Ectodermal cell (in vitro differentiated cells): ENCODE measurements at regions not wholly inside any gene's neighbourhood (a gene's known extent, or its start where the extent isn't known, plus 50 kb on each side); places are given as distances from the start of the nearest gene placed in this dataset.

Experiments
- H3K27ac ChIP-seq: 2 replicates; pipeline ENCODE4 v1.7.0; 2013; ENCODE audit warnings: mild to moderate bottlenecking, low read depth, low read length; ENCODE audit not compliant: insufficient read depth, poor library complexity, severe bottlenecking
- H3K27me3 ChIP-seq: 2 replicates; pipeline ENCODE4 v1.7.0; 2013; ENCODE audit warnings: mild to moderate bottlenecking, low read length; ENCODE audit not compliant: insufficient read depth, control insufficient read depth, poor library complexity, severe bottlenecking
- H3K36me3 ChIP-seq: one replicate; pipeline ENCODE4 v1.7.0; 2013; ENCODE audit warnings: low read length; ENCODE audit not compliant: control insufficient read depth, insufficient read depth
- H3K4me1 ChIP-seq: one replicate; pipeline ENCODE4 v1.7.0; 2013; ENCODE audit warnings: low read length; ENCODE audit not compliant: control insufficient read depth, insufficient read depth
- H3K4me3 ChIP-seq: 2 replicates; pipeline ENCODE4 v1.7.0; 2013; ENCODE audit warnings: low read depth, low read length, control low read depth; ENCODE audit not compliant: insufficient read depth
- H3K9me3 ChIP-seq: 2 replicates; pipeline ENCODE4 v1.7.0; 2013; ENCODE audit warnings: mild to moderate bottlenecking, low read length, moderate library complexity; ENCODE audit not compliant: control insufficient read depth
- WGBS, 2 experiments: methylation state at CpG; one replicate each; pipeline ENCODE4 v1.1.7; 2013; ENCODE audit warnings: missing lambda C conversion rate in 2 of 2; 5-methylcytosine and 5-hydroxymethylcytosine counted together

GRCh38 chr22:27397036-27397953, 404.3 kb downstream of the MN1 start:
- H3K4me1 ChIP-seq, result no peaks in the 10 kb centered on the region

GRCh38 chr22:27397954-27398342, 403.6 kb downstream of the MN1 start:
- Histone ChIP-seq H3K27ac (no peak overlapping the region), H3K4me1 (no peaks in the 10 kb centered on the region), H3K9me3 (no peaks in the 10 kb centered on the region), H3K4me3 (no peak overlapping the region), H3K27me3 (no peaks in the 10 kb centered on the region), H3K36me3 (no peaks in the 10 kb centered on the region)
- 92 to 94% methylated on average over 12 of the region's 13 CpGs for WGBS, 2 experiments

More at GRCh38 chr22:27397036-27397953, 404.3 kb downstream of the MN1 start:
- H3K27me3 ChIP-seq, result no peaks in the 10 kb centered on the region
- H3K9me3 ChIP-seq, result no peaks in the 10 kb centered on the region
- H3K36me3 ChIP-seq, result no peaks in the 10 kb centered on the region
- no peak overlapping the region for H3K4me3 ChIP-seq
- 90 to 94% methylated on average over 6 of the region's 6 CpGs for WGBS, 2 experiments
- no peak overlapping the region for H3K27ac ChIP-seq

- Histone ChIP-seq H3K36me3 (no peaks in the 10 kb centered on the region), H3K27me3 (no peaks in the 10 kb centered on the region), H3K4me1 (no peaks in the 10 kb centered on the region), H3K27ac (no peak overlapping the region), H3K4me3 (no peak overlapping the region), H3K9me3 (no peaks in the 10 kb centered on the region)
- 84 to 87% methylated on average over 16 to 19 of the region's 19 CpGs for WGBS, 2 experiments
These were observed 402.4 kb downstream of the MN1 start for GRCh38 chr22:27399161-27399560.

GRCh38 chr22:27400811-27401210, 400.7 kb downstream of the MN1 start:
- no peak overlapping the region for H3K27ac ChIP-seq
- no peak overlapping the region for H3K4me3 ChIP-seq
- no peaks in the 10 kb centered on the region for H3K27me3 ChIP-seq
- no peaks in the 10 kb centered on the region for H3K4me1 ChIP-seq
- no peaks in the 10 kb centered on the region for H3K9me3 ChIP-seq
- WGBS, 2 experiments, result 1 to 2% methylated on average over 1 of the region's 1 CpG
- H3K36me3 ChIP-seq, result no peaks in the 10 kb centered on the region

- Histone ChIP-seq H3K36me3 (no peaks in the 10 kb centered on the region), H3K4me3 (no peak overlapping the region), H3K4me1 (no peaks in the 10 kb centered on the region), H3K27me3 (no peaks in the 10 kb centered on the region), H3K9me3 (no peaks in the 10 kb centered on the region), H3K27ac (no peak overlapping the region)
- 90 to 92% methylated on average over 3 of the region's 3 CpGs for WGBS, 2 experiments
These were observed 400.2 kb downstream of the MN1 start for GRCh38 chr22:27401321-27401720.

GRCh38 chr22:27404441-27404840, 397.1 kb downstream of the MN1 start:
- Histone ChIP-seq H3K27ac (no peak overlapping the region), H3K9me3 (no peaks in the 10 kb centered on the region), H3K4me1 (peaks cover 8% of the 10 kb centered on the region), H3K4me3 (no peak overlapping the region), H3K27me3 (no peaks in the 10 kb centered on the region), H3K36me3 (no peaks in the 10 kb centered on the region)
- WGBS, 2 experiments, result 92 to 95% methylated on average over 5 of the region's 5 CpGs

GRCh38 chr22:27405672-27406388, 395.7 kb downstream of the MN1 start:
- no peaks in the 10 kb centered on the region for H3K36me3 ChIP-seq
- no peaks in the 10 kb centered on the region for H3K9me3 ChIP-seq

GRCh38 chr22:27406389-27406861, 395.1 kb downstream of the MN1 start:
- H3K36me3 ChIP-seq, result no peaks in the 10 kb centered on the region
- peaks cover 11% of the 10 kb centered on the region for H3K4me1 ChIP-seq
- H3K27me3 ChIP-seq, result no peaks in the 10 kb centered on the region
- 92 to 93% methylated on average over 2 of the region's 2 CpGs for WGBS, 2 experiments
- H3K27ac ChIP-seq, result no peak overlapping the region
- no peaks in the 10 kb centered on the region for H3K9me3 ChIP-seq
- no peak overlapping the region for H3K4me3 ChIP-seq

More at GRCh38 chr22:27405672-27406388, 395.7 kb downstream of the MN1 start:
- 63 to 65% methylated on average over 10 of the region's 10 CpGs for WGBS, 2 experiments
- no peaks in the 10 kb centered on the region for H3K27me3 ChIP-seq
- H3K27ac ChIP-seq, result no peak overlapping the region
- peaks cover 11% of the 10 kb centered on the region for H3K4me1 ChIP-seq
- H3K4me3 ChIP-seq, result no peak overlapping the region

GRCh38 chr22:27407369-27407985, 394.1 kb downstream of the MN1 start:
- H3K9me3 ChIP-seq, result no peaks in the 10 kb centered on the region
- no peak overlapping the region for H3K27ac ChIP-seq
- WGBS, 2 experiments, result 63 to 65% methylated on average over 14 of the region's 14 CpGs
- no peak overlapping the region for H3K4me3 ChIP-seq
- no peaks in the 10 kb centered on the region for H3K36me3 ChIP-seq
- peaks cover 11% of the 10 kb centered on the region for H3K4me1 ChIP-seq
- H3K27me3 ChIP-seq, result no peaks in the 10 kb centered on the region

- peaks cover 11% of the 10 kb centered on the region for H3K4me1 ChIP-seq
- H3K9me3 ChIP-seq, result no peaks in the 10 kb centered on the region
- no peak overlapping the region for H3K27ac ChIP-seq
- H3K36me3 ChIP-seq, result no peaks in the 10 kb centered on the region
- WGBS, 2 experiments, result 89 to 91% methylated on average over 2 of the region's 2 CpGs
- no peaks in the 10 kb centered on the region for H3K27me3 ChIP-seq
- H3K4me3 ChIP-seq, result no peak overlapping the region
These were observed 393.5 kb downstream of the MN1 start for GRCh38 chr22:27408068-27408467.
